ENCODE measurements at regions not wholly inside any gene's neighbourhood (a gene's known extent, or its start where the extent isn't known, plus 50 kb on each side); places are given as distances from the start of the nearest gene placed in this dataset.
"Not testable (repeated sequence)": the region's sequence is repeated elsewhere in the genome, so short reads cannot be mapped to it uniquely, and the experiment has no call there.

GRCh38 chr2:154507186-154507585, 191.3 kb upstream of the KCNJ3 start:
- DNase-seq: no peak

GRCh38 chr2:154518872-154519271, 179.6 kb upstream of the KCNJ3 start:
- DNase-seq: no peak

GRCh38 chr2:154520951-154521350, 177.5 kb upstream of the KCNJ3 start:
- not testable (repeated sequence) for DNase-seq

- DNase-seq: no peak
These were observed 172.3 kb upstream of the KCNJ3 start for GRCh38 chr2:154526234-154526633.

GRCh38 chr2:154527962-154528361, 170.5 kb upstream of the KCNJ3 start:
- DNase-seq: no peak

- no peak for DNase-seq
These were observed 166.5 kb upstream of the KCNJ3 start for GRCh38 chr2:154532004-154532403.

- DNase-seq: no peak
These were observed 165.7 kb upstream of the KCNJ3 start for GRCh38 chr2:154532763-154533162.

GRCh38 chr2:154533300-154533940, 165.1 kb upstream of the KCNJ3 start:
- DNase-seq: no peak

- no peak for DNase-seq
These were observed 161.5 kb upstream of the KCNJ3 start for GRCh38 chr2:154537024-154537423.

- no peak for DNase-seq
These were observed 160.5 kb upstream of the KCNJ3 start for GRCh38 chr2:154537843-154538450.

GRCh38 chr2:154546341-154546740, 152.2 kb upstream of the KCNJ3 start:
- DNase-seq: no peak

GRCh38 chr2:154549869-154550268, 148.6 kb upstream of the KCNJ3 start:
- DNase-seq: no peak

GRCh38 chr2:154551649-154552048, 146.8 kb upstream of the KCNJ3 start:
- no peak for DNase-seq

- no peak for DNase-seq
These were observed 144.4 kb upstream of the KCNJ3 start for GRCh38 chr2:154554046-154554445.

GRCh38 chr2:154555710-154556109, 142.8 kb upstream of the KCNJ3 start:
- DNase-seq: no peak

- no peak for DNase-seq
These were observed 142.3 kb upstream of the KCNJ3 start for GRCh38 chr2:154556146-154556545.

GRCh38 chr2:154556607-154557006, 141.9 kb upstream of the KCNJ3 start:
- DNase-seq: no peak

GRCh38 chr2:154557906-154558305, 140.6 kb upstream of the KCNJ3 start:
- no peak for DNase-seq

- no peak for DNase-seq
These were observed 133.1 kb upstream of the KCNJ3 start for GRCh38 chr2:154565433-154565832.

- no peak for DNase-seq
These were observed 130.1 kb upstream of the KCNJ3 start for GRCh38 chr2:154568413-154568812.

GRCh38 chr2:154570501-154570900, 128.0 kb upstream of the KCNJ3 start:
- DNase-seq: no peak

GRCh38 chr2:154576699-154577098, 121.8 kb upstream of the KCNJ3 start:
- DNase-seq: not testable (repeated sequence)

- no peak for DNase-seq
These were observed 121.1 kb upstream of the KCNJ3 start for GRCh38 chr2:154577390-154577789.

- DNase-seq: no peak
These were observed 117.7 kb upstream of the KCNJ3 start for GRCh38 chr2:154580767-154581166.

GRCh38 chr2:154582694-154583093, 115.8 kb upstream of the KCNJ3 start:
- DNase-seq: not testable (repeated sequence)
